Chondrocyte (in vitro differentiated cells): ENCODE measurements at regions not wholly inside any gene's neighbourhood (a gene's known extent, or its start where the extent isn't known, plus 50 kb on each side); places are given as distances from the start of the nearest gene placed in this dataset.

Source experiments
- DNase-seq: peaks from one replicate; pipeline ENCODE4 v3.0.0; 2021; ENCODE audit warnings: mixed read lengths, low spot score
- H3K27ac Mint-ChIP-seq: one replicate; pipeline ENCODE4 v1.8.0; 2021; ENCODE audit warnings: mild to moderate bottlenecking, moderate library complexity, mixed read lengths; ENCODE audit not compliant: unreplicated experiment
- H3K27me3 Mint-ChIP-seq: 2 replicates; pipeline ENCODE4 v1.8.0; 2021; ENCODE audit warnings: low read depth, mixed read lengths
- H3K36me3 Mint-ChIP-seq: 2 replicates; pipeline ENCODE4 v1.8.0; 2021; ENCODE audit warnings: low read depth, mixed read lengths
- H3K4me1 Mint-ChIP-seq: 2 replicates; pipeline ENCODE4 v1.8.0; 2021; ENCODE audit warnings: low read depth, mild to moderate bottlenecking, mixed read lengths
- H3K4me3 Mint-ChIP-seq: one replicate; pipeline ENCODE4 v1.8.0; 2021; ENCODE audit warnings: mild to moderate bottlenecking, moderate library complexity, mixed read lengths; ENCODE audit not compliant: unreplicated experiment
- H3K9me3 Mint-ChIP-seq: 2 replicates; pipeline ENCODE4 v1.8.0; 2021; ENCODE audit warnings: low read depth, mixed read lengths
- CTCF ChIP-seq: fragments of 200-600 bp; sonication (generic); IDR thresholded peaks from 2 replicates; pipeline ENCODE4 v1.5.0; 2021; ENCODE audit warnings: antibody characterized with exemption, mild to moderate bottlenecking, moderate library complexity

DNA sequence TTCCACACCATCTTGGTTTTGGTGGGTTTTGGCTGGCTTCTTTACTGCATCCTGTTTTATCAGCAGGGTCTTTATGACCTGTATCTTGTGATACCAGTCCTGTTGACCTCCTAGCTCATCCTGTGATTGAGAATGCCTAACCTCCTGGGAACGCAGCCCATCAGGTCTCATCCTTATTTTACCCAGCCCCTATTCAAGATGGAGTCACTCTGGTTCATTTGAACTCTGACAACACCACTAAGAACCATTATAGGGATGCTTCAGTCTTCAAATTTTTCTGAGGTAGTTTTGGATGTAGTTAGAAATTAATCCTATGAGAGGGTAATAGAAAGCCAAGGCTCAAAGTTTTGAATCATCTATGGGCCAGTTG is 287.8 kb upstream of the SLC39A10 start:
- H3K36me3 Mint-ChIP-seq, result no peaks in the 10 kb centered on the region
- DNase-seq, result no peak
- H3K27me3 Mint-ChIP-seq, result peaks cover 2% of the 10 kb centered on the region
- no peaks in the 10 kb centered on the region for H3K9me3 Mint-ChIP-seq
- peaks cover 5% of the 10 kb centered on the region for H3K4me1 Mint-ChIP-seq
- no peak for TF ChIP-seq CTCF
- no peak overlapping the region for H3K27ac Mint-ChIP-seq
- H3K4me3 Mint-ChIP-seq, result no peak overlapping the region

DNA sequence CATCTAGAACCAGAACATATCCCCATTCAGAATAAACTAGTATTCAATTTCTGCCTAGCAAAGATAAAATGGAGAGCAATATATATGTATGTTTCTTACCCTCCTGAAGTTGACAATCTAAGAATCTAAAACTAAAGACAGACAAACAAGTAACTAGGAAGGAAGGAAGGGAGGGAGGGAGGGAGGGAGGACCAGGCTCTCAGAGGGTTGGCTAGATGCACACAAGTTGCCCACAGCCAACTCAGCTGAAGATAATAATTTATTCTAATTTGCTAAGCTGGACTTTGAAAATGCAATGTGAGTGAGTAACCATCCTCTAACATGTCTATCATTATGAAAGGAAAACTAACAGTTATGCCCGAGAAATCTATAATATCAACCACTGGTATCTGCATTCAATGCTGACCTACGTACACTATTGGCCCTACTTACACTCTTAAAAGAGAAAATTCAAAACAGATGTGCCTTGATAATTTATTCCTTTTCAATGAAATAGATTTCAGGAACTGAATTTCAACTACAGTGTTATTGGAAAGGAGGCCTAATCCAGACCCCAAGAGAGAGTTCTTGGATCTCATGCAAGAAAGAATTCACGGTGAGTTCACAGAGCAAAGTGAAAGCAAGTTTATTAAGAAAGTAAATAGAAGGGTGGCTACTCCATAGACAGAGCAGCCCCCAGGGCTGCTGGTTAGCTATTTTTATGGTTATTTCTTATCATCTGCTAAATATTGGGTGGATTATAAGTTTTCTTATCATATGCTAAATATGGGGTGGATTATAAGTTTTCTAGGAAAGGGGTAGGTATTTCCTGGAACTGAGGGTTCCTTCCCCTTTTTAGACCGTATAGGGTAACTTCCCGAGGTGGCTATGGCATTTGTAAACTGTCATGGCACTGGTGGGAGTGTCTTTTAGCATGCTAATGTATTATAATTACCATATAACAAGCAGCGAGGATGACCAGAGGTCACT is 288.5 kb upstream of the SLC39A10 start:
- TF ChIP-seq CTCF, result no peak
- no peaks in the 10 kb centered on the region for H3K9me3 Mint-ChIP-seq
- DNase-seq, result no peak
- H3K36me3 Mint-ChIP-seq, result no peaks in the 10 kb centered on the region
- no peak overlapping the region for H3K27ac Mint-ChIP-seq
- H3K27me3 Mint-ChIP-seq, result peaks cover 2% of the 10 kb centered on the region
- no peak overlapping the region for H3K4me3 Mint-ChIP-seq
- peaks cover 6% of the 10 kb centered on the region for H3K4me1 Mint-ChIP-seq

DNA sequence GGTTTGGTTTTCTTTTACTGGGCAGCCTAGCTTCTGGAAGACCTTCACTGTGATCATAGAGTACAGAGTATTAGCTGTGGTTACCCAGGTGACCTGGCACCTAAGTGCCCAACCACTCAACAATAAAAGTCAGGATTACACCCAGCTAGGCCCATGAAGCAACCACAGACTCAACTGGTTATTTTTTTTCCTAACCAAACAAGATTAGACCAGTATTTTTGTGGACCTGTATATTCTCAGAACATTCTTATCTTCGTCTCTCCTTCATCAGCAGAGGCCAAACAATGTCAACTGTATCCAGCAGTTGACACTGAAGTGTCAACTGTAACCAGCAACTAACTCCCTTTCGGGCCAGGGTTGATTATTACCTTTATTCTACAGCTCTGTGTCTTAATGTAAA is 289.2 kb upstream of the SLC39A10 start:
- no peaks in the 10 kb centered on the region for H3K36me3 Mint-ChIP-seq
- no peak overlapping the region for H3K4me3 Mint-ChIP-seq
- no peak for TF ChIP-seq CTCF
- no peaks in the 10 kb centered on the region for H3K9me3 Mint-ChIP-seq
- H3K27me3 Mint-ChIP-seq, result peaks cover 2% of the 10 kb centered on the region
- H3K4me1 Mint-ChIP-seq, result peaks cover 6% of the 10 kb centered on the region
- no peak overlapping the region for H3K27ac Mint-ChIP-seq
- no peak for DNase-seq

- Mint-ChIP-seq H3K9me3 (no peaks in the 10 kb centered on the region), H3K4me1 (peaks cover 6% of the 10 kb centered on the region), H3K27me3 (peaks cover 6% of the 10 kb centered on the region), H3K4me3 (no peak overlapping the region), H3K27ac (no peak overlapping the region), H3K36me3 (no peaks in the 10 kb centered on the region)
- no peak for DNase-seq
- TF ChIP-seq CTCF, result no peak
Measured at GRCh38 chr2:195364015-195364965, 292.7 kb upstream of the SLC39A10 start.

- Mint-ChIP-seq H3K27ac (no peak overlapping the region), H3K9me3 (no peaks in the 10 kb centered on the region), H3K4me1 (peaks cover 6% of the 10 kb centered on the region), H3K27me3 (peaks cover 6% of the 10 kb centered on the region), H3K4me3 (no peak overlapping the region), H3K36me3 (no peaks in the 10 kb centered on the region)
- TF ChIP-seq CTCF, result no peak
- no peak for DNase-seq
Measured at GRCh38 chr2:195363496-195363895, 293.5 kb upstream of the SLC39A10 start.
